Lower lobe of right lung (tissue), 2 donors: ENCODE measurements at regions not wholly inside any gene's neighbourhood (a gene's known extent, or its start where the extent isn't known, plus 50 kb on each side); places are given as distances from the start of the nearest gene placed in this dataset.

Experiments used
- ATAC-seq, 2 donors: fragments of 200-7000 bp; cut with Tn5 transposase; one replicate each; pipeline ENCODE4 v1.9.1; 2020 to 2022; ENCODE audit warnings: mild to moderate bottlenecking in 2 of 2, moderate library complexity in 2 of 2
- DNase-seq: peaks from one replicate; pipeline ENCODE4 v3.0.0-alpha.2; 2020
- H3K27ac ChIP-seq: fragments of 200-600 bp; one replicate; pipeline ENCODE4 v1.8.0; 2022
- H3K27me3 ChIP-seq: fragments of 200-600 bp; one replicate; pipeline ENCODE4 v1.8.0; 2022; ENCODE audit warnings: low read depth
- H3K36me3 ChIP-seq: fragments of 200-600 bp; one replicate; pipeline ENCODE4 v1.8.0; 2022; ENCODE audit warnings: mild to moderate bottlenecking
- H3K4me1 ChIP-seq: fragments of 200-600 bp; one replicate; pipeline ENCODE4 v1.8.0; 2022
- H3K4me3 ChIP-seq: fragments of 200-600 bp; one replicate; pipeline ENCODE4 v1.8.0; 2022; ENCODE audit warnings: mild to moderate bottlenecking
- H3K9me3 ChIP-seq: fragments of 200-600 bp; one replicate; pipeline ENCODE4 v1.8.0; 2022
- CTCF ChIP-seq: fragments of 200-600 bp; IDR thresholded peaks from one replicate; pipeline ENCODE4 v1.8.0; 2022; ENCODE audit warnings: antibody characterized with exemption, mild to moderate bottlenecking
- intact Hi-C: fragments of 100-400 bp; cut with DNase I; formaldehyde crosslinking; loops from one replicate; pipeline ENCODE4 v1.11.0; 2022
- donor health status: DM: no; HTN: yes; CAD: no; lungs with severe emphysema.

DNA sequence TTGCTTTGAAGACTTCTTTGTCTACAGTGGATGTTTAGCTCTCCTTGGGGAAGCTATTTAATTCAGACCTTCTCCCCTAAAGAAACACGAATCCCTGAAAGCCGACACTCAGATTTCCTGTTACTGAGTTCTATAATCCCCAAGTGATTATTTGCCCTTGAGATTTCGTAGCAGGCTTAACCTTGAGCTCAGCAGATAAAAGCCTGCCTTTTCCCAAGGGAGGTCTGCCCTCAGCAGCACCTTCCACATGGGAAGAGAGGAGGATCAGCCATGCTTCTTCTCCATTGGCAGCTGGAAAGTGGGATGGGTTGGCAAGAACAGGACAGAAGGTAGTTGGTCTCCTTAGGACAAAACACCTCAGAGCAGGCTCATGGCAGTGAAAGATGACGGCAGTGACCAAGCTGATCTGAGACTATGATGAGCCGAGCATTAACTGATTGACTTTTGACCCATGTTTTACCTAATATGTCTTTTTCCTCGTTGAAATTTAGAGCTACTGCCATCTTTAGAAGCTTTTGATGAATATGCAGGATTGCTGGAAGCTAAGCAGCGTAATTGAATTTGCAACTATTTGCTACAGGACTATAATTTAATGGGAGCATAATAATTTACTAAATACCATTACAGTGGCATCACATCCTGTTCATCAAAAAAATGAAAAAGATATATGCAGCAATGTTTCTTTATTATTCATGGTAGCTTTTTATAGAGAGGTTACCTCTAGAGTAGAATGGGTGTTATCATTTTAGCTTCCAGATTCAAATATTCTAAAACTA, 511.1 kb upstream of the ID2 start:
- Histone ChIP-seq H3K27me3 (no peaks in the 10 kb centered on the region), H3K9me3 (no peaks in the 10 kb centered on the region), H3K4me1 (no peaks in the 10 kb centered on the region), H3K27ac (no peak overlapping the region), H3K36me3 (no peaks in the 10 kb centered on the region), H3K4me3 (no peak overlapping the region)
- TF ChIP-seq CTCF = no peak
- DNase-seq (no peak), ATAC-seq (no peak)
- intact Hi-C loops = no loop called here

- Histone ChIP-seq H3K36me3 (no peaks in the 10 kb centered on the region), H3K27ac (no peak overlapping the region), H3K4me3 (no peak overlapping the region), H3K27me3 (no peaks in the 10 kb centered on the region), H3K4me1 (no peaks in the 10 kb centered on the region), H3K9me3 (no peaks in the 10 kb centered on the region)
- DNase-seq (no peak), ATAC-seq (no peak)
- intact Hi-C loops = no loop called here
- TF ChIP-seq CTCF = no peak
Measured at GRCh38 chr2:8171608-8172007, 510.2 kb upstream of the ID2 start.

GRCh38 chr2:8172661-8173060, 509.2 kb upstream of the ID2 start:
- Histone ChIP-seq H3K27ac (no peak overlapping the region), H3K9me3 (no peaks in the 10 kb centered on the region), H3K36me3 (no peaks in the 10 kb centered on the region), H3K4me1 (no peaks in the 10 kb centered on the region), H3K4me3 (no peak overlapping the region), H3K27me3 (no peaks in the 10 kb centered on the region)
- TF ChIP-seq CTCF = no peak
- intact Hi-C loops = no loop called here
- ATAC-seq (no peak), DNase-seq (no peak)

DNA sequence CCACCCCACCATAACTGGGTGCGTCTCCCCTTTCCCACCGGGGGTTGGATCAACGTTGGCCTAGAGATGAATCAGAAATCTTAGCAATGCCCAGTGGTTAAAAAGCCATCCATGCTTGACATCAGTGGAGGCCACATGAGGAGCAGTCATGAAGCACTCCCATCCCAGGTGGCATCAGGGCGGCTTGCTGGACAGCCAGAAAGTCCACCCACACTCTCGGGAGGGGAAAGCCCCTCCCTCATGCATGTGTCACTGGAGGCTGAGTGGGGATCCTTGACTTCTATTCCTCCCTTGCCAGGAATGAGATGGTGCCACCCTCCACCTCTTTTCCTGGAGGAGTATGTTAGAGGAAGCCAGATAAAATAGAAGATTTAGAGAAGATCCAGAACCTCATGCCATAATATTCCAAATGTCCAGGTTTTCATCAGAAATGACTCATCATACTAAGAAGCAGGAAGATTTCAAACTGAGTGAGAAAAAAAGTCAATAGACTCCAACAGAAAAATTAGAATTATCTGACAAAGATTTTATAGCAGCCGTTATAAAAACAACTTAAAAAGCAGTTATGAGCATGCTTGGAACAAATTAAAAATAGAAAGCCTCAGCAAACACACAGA, 507.1 kb upstream of the ID2 start:
- H3K4me3 ChIP-seq = no peak overlapping the region
- no peak for TF ChIP-seq CTCF
- DNase-seq (no peak), ATAC-seq (no peak)
- H3K27me3 ChIP-seq = no peaks in the 10 kb centered on the region
- intact Hi-C loops = no loop called here
- no peaks in the 10 kb centered on the region for H3K36me3 ChIP-seq
- no peak overlapping the region for H3K27ac ChIP-seq
- no peaks in the 10 kb centered on the region for H3K4me1 ChIP-seq
- no peaks in the 10 kb centered on the region for H3K9me3 ChIP-seq

- Histone ChIP-seq H3K4me3 (no peak overlapping the region), H3K27ac (peak overlapping the region; percentile 65), H3K27me3 (no peaks in the 10 kb centered on the region), H3K9me3 (no peaks in the 10 kb centered on the region), H3K4me1 (no peaks in the 10 kb centered on the region), H3K36me3 (no peaks in the 10 kb centered on the region)
- TF ChIP-seq CTCF = no peak
- ATAC-seq (peak; percentile 68 to 79), DNase-seq (no peak)
- intact Hi-C loops = no loop called here
Measured at GRCh38 chr2:8176887-8177286, 505.0 kb upstream of the ID2 start.
